ENCODE measurements at regions not wholly inside any gene's neighbourhood (a gene's known extent, or its start where the extent isn't known, plus 50 kb on each side); places are given as distances from the start of the nearest gene placed in this dataset.

- TF ChIP-seq CTCF (IDR thresholded peaks at IDR 0.05) (no peak), POLR2A (IDR thresholded peaks at IDR 0.05) (no peak)
Measured at GRCh38 chr7:82506208-82506607, 62.6 kb upstream of the CACNA2D1 start.

Measured in uterus (tissue), 2 donors.